Fibroblast of peridontal ligament (primary cell): ENCODE measurements at regions not wholly inside any gene's neighbourhood (a gene's known extent, or its start where the extent isn't known, plus 50 kb on each side); places are given as distances from the start of the nearest gene placed in this dataset.

Source experiments
- DNase-seq: peaks from one replicate; pipeline ENCODE4 v3.0.0-alpha.2; 2010; ENCODE audit errors: extremely low read depth

DNA sequence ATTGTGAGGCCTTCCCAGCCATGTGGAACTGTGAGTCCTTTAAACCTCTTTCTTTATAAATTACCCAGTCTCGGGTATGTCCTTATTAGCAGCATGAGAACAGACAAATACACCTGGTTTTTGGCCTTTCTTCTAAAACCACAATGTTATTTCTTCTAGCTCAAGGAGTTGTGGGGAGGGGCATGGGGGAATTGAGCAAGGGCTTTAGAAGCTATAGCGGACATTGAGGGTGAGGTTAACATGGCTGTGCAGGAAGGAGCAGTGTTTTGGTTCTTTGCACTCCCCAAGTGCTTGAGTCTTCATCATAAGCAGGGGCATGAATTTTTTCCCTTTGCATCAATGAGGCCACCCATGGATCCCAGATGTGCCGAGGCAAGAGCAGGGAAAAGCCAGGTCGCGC, 86.8 kb downstream of the SPRING1 start:
- no peak for DNase-seq

DNA sequence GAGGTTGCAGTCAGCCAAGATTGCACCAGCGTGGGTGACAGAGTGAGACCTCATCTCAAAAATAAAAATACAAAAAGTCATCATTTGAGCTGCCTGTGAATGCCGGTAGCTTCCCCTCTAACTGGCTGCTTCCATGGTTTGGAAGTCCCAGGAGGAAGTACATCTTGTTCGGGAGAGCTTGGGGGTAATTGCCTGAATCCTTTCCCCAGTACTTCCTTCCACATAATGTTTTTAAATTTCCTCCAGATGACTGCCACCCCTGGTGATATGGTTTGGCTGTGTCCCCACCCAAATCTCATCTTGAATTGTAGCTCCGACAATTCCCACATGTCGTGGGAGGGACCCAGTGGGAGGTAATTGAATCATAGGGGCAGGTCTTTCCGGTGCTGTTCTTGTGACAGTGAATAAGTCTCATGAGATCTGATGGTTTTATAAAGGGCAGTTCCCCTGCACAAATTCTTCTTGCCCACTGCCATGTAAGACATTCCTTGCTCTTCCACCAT, 87.2 kb downstream of the SPRING1 start:
- DNase-seq, result no peak

DNA sequence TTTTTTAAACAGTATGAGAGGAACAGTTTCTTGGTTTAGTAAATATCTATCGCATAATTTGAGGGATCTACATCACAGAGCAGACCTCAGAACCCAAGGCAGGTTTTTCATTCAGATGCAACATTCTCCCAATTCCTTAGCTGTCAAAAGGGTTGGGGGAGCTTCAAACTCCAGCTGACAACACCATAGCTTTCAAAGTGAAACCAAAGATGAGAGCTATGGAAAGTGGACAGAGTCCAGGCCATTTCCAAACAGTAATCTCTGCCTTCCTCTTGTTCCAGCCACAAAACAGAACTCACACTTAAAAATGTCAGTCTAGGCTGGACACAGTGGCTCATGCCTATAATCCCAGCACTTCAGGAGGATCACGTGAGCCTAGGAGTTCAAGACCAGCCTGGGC, 87.8 kb downstream of the SPRING1 start:
- peak; percentile 52 for DNase-seq

DNA sequence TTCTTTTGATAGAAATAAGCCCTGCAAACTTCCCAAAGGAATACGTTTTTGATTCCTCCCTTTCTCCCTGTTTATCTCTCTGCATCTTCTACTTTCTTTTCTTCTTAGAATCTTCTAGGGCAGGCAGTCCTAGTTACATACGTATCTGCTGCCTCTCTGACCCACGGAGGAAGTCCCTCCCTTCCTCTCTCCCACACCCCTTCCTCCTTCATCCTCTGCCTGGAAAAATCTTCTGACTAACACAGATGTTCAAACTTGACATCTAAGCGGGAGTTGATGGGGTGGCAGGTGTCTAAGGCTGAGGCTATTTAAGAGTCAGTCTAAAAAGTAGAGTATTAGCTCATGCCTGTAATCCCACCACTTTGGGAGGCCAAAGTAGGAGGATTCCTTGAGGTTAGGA, 88.6 kb downstream of the MAP1LC3B2 start:
- no peak for DNase-seq

DNA sequence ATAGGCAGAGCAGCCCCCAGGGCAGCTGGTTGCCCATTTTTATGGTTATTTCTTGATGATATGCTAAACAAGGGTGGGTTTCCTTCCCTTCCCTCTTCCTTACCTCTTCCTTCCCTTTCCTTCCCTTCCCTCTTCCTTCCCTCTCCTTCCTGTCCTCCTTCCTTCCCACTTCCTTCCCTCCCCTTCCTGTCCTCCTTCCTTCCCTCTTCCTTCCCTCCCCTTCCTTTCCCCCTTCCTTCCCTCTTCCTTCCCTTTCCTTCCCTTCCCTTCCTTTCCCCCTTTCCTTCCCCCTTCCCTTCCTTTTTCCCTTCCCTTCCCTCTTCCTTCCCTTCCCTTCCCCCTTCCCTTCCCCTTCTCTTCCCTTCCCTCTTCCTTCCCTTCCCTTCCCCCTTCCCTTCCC, 87.7 kb downstream of the MAP1LC3B2 start:
- DNase-seq, result no peak

DNA sequence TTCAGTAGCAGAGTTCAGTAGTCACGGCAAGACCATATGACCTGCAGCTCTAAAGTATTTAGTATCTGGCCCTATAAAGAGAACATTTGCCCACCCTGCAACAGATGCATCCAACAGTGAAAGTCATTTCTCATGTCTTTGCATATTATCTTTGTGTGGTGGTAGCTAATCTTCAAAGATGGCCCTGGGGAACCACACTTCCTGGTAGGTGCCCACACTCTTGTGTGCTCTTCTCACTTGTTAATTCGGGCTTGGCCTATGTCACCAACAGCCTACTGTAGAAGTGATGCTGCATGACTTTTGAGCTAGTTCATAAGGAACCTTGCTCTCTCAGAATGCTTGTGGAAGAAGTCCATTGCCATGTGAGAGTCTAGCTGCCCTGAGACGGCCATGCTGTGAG, 85.6 kb downstream of the MAP1LC3B2 start:
- DNase-seq, result no peak

DNA sequence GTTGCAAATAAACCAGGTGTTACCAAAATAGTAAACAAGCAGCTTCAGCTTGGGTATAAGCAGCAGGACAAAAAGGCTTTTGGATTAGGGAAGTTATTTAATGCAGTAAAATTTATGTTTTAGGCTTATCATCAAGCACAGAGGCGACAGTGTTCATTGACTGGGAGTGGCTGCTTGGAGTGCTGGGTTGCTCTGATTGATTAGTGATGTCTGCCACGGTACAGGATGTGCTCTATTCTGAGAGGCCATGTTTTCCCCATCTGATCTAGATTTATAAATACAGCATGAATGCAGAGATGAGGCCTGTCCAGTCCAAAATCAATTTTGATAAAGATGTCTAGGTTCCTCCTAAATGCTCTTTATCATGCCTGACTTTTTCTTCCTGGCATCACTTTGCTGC, 83.5 kb downstream of the MAP1LC3B2 start:
- DNase-seq, result no peak

DNA sequence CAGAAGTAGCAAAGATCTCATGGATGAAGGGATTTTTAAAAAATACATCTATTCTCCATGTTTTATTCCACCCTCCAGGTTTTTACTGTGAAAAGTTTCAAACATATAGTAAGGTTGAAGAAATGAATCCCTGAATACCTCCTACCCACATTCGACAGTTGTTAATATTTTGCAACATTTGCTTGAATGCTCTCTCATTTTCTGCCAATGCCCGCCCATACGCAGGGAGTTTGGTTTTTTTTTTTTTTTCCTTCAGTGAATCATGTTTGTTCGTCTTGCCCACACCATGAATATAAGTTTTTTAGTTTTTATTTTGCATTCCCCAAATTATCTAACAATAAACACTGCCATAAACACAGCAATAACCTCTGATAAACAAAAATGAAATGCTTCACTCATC, 82.9 kb downstream of the MAP1LC3B2 start:
- no peak for DNase-seq

DNA sequence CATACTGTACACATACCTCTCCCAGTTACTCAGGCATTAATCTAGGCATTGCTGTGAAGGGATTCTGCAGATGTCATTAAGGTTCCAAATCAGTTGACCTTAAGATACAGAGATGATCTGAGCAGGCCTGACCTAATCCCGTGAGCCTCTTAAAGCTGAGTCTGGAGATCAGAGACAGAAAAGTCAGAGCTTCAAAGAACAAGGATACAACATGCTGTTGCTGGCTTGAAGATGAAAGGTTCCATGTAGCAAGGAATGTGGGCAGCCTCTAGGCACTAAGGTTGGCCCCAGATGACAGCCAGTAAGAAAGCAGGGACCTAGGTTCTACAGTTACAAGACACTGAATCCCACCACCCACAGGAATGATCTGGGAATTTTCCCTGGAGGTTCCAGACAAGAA, 81.1 kb downstream of the MAP1LC3B2 start:
- DNase-seq, result no peak

DNA sequence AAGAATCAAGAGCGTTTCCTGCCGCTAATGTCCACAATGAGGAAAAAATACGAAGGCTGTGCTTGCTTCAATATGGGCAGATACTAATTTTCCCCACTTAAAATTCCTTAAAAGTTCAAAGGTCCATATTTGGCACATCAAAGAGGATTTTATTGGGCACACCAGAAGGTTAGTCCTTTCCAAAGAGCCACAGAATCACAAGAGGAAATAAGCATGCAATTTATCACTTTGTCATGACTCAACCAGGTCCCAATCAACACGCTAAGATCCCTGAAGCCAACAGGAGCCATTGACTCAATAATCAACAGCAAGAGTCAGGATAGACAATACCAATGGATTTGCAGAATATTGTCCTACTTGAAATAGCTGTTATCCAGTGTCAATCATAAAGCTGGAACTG, 80.6 kb downstream of the MAP1LC3B2 start:
- DNase-seq, result no peak

DNA sequence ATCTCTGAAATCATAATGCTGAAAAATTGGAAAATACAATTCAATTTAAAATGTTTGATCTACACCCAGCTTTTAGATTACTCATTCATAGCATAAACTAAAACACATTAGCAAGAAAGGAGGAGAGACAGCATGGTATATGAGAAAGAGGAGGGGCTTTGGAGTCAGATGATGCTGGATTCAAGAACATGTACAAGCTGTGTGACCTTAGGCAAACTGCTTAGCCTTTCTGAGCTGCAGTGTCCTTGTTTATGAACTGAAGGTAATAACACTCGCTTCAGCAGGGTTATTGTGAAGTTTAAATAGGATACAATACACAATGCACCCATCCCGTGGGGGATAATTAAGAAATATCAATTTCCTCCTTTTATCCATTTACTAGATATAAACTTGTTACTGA, 79.2 kb downstream of the MAP1LC3B2 start:
- DNase-seq, result no peak

DNA sequence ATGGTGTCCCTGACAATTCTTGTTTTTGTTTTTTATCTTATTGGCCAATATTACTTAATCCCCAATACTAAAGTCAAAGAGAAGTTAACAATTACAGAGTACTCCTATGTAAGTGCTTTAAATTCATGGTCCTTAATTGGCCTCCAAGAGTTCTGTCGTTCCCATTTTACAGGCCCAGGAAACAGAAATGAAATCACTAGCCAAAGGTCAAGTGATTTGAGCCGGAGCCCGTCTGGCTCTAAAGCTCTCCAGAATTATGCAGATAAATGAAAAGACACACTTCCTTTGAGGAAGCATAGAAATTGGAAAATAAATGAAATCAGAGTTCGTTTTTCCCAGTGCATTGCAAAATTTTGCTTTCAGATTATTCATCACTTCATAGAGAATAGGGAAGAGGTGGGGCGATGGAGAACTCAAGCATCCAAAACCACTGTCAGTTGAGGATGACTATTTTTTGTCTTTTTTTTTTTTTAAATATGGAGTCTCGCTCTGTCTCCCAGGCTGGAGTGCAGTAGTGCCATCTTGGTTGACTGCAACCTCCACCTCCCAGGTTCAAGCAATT, 78.5 kb downstream of the MAP1LC3B2 start:
- no peak for DNase-seq

DNA sequence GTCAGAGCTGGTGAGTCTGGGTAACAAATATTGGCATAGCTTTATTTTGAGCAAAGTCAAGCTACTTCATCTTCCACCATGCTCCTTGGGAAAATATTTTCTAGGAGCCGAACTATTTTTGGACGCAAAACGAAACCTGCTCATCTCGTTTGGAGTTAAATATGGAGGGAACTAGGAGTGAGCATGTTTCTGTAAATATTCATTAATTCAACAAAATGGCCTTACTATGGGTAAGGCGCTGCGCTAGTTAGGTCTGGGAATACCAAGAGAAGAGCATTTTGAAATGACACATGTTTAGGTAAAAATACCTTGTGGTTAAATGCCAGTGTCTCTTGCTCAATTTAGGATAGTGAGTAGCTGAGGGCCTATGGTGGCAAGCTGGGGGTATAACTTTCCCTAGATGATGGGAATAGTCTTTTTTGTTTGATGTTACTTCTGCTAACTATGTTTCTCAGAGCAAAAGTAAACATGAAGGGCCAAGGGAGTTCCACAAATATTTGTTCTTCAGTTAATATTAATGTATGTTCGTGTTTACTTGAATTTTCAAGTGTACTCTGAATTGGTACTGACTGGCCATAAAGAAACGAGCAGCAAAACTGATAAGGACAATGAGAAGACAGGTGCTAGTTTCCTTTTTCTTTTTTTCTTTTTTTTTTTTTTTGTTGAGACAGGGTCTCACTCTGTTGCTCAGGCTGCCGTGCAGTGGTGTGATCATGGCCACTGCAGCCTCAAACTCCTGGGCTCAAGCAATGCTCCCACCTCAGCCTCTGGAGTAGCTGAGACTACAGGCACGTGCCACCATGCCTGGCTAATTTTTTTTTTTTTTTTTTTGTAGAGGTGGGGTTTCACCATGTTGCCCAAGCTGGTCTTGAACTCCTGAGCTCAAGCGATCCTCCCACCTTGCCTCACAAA, 77.7 kb downstream of the MAP1LC3B2 start:
- no peak for DNase-seq

DNA sequence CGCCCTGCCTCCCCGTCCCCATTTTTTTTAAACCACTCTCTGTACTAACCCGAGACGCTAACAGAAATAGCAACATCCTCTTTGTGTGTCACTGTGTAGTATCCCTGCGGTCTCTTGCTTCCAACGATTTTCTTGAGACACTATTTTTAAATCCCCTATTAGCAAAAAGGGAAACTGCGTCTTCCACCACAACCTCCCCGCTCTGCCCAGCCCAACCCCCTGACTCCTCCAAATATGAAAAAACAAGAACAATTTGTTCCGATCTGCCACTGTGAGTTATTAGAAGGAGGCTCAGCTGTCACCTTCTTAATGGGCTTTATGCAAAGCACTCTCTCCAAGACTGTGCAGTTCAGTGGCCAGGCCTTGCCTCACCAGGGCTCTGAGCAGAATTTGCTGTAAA, 76.3 kb downstream of the MAP1LC3B2 start:
- no peak for DNase-seq

DNA sequence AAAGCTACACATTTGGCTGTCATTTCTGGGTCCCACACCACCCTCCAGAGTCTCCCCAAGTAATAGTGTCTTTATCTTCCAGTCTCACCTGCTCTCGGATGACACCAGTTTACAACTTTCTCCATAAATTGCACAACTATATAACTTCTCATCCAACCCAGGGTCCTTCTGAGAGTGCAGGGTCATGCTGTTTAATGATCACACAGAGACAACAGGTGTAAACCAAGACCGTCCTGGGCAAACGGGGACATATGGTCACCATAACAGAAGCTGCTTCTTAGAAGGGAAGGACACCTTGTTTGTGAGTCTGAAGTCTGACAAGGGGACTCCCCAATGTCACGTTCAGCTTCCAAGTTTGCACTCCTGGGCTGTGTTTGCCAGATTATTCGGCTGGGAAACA, 74.3 kb downstream of the MAP1LC3B2 start:
- DNase-seq, result no peak

DNA sequence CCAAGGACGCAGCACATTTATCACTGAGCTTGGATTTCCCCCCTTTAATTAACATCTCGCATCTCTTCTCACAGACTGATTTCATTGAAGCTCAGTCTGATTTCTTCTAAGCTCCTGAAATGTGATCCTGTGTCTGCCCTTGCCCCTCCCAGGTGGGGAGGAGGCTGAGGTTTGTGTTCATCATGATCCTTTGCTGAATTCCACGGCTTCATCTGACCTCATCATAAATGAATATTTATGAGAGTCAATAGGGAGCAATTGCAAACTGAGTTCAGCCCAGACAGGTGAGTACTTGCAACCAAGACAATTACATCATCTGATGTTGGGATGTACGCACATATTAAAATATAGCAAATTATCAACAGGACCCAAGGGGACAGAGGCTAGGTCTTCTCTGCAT, 72.4 kb downstream of the MAP1LC3B2 start:
- no peak for DNase-seq

DNA sequence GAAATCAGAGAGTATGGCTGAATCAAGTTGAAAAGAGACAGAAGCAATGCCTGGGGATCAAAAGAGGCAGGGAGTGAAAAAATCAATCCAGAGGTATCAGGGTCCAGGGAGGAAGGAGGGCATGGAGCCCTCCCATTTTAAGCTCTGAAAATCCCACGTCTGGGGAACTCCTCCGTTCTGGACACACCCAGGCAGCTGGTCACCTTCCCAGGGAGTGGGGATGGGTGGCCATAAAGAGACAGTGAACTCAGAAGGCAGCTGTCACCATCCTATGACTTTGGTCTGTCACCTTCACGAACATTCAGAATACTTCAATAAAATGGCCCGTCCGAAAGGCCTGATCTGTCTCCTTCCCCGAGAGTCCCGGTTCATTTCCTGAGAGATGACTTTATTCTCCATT, 71.6 kb downstream of the MAP1LC3B2 start:
- no peak for DNase-seq

DNA sequence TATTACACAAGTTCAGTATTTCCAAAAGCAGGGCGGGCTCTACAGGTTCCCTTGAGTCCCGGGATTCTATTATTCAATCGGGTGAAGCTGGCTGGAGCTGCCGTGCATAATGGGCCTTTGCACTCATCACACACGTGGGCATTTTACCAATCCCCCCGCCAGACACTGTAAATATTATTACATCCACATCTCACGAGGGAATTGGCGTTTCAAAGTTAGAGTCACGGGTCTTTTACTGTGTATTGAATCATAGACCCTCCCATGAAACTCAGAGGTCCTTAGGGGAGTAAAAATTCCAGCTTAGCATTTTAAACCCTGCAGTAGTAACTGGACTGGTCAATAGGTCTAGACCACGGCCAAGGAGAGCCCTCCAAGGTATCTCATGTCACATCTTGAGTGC, 70.3 kb downstream of the MAP1LC3B2 start:
- peak; percentile 72 for DNase-seq

DNA sequence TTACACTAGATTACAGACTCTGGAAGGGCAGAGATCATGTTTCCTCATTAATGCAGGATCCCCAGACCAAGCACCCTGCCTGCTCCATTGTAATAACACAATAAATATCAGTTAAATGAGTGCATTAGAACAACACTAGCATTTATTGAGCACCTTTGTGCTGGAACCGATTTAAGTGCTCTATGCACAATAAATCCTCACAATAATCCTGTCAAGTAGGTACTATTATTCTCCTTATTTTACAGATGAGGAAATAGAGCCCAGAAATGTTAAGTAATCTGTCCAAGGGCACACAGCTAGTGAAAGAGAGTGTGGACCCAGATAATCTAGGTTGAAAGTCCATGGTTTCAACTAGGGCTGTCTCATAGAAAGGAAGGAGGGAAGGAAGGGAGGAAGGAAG, 69.8 kb downstream of the MAP1LC3B2 start:
- DNase-seq, result no peak

DNA sequence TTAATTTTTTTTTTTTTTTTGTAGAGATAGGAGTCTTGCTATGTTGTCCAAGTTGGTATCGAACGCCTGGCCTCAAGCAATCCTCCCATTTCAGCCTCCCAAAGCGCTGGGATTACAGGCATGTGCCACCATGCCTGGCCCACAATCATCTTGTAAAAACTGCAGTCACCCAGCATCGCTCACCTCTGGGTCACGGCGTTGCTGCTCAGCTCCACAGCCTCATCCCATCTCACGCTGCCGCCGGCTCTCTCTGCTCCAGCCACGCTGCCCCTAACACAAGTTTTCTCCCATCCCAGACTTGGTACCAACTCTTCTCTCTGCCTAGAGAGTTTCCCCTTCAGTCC, 69.2 kb downstream of the MAP1LC3B2 start:
- no peak for DNase-seq
